ENCODE measurements at regions not wholly inside any gene's neighbourhood (a gene's known extent, or its start where the extent isn't known, plus 50 kb on each side); places are given as distances from the start of the nearest gene placed in this dataset.

DNA sequence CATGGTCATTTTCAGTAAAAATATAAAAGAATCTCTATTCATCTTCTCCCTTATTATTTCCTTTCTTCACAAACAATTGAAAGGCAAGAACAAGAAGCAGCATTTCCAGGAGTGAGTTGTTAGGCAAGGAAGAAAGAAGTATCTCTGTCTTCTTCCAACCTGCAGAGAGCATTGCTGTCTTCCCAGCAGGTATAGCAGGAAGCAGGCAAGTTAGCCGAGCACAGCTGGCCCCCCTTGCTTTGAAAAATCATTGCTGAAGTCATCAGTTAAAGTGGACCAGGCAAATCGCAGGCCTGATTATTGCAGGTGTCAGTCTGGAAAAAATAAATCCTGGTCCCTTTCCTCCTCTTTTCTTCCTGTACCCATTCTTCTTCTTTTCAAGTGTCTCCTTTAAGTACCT is 353.1 kb upstream of the BRINP1 start:
- TF ChIP-seq CTCF (IDR thresholded peaks at IDR 0.05) (no peak), POLR2A (IDR thresholded peaks at IDR 0.05) (no peak)

Measured in lower leg skin (tissue), 3 donors.